NCI-H2081 treated with DMSO at 0.1 percent for 48 hours (cell line): ENCODE measurements at regions not wholly inside any gene's neighbourhood (a gene's known extent, or its start where the extent isn't known, plus 50 kb on each side); places are given as distances from the start of the nearest gene placed in this dataset.
"Not testable (repeated sequence)": the region's sequence is repeated elsewhere in the genome, so short reads cannot be mapped to it uniquely, and the experiment has no call there.

ENCODE experiments used
- DNase-seq: peaks from one replicate; lab custom pipeline; 2025; lab: John Stamatoyannopoulos, UW

- not testable (repeated sequence) for DNase-seq
These were observed 63.1 kb downstream of the TRIM43 start for GRCh38 chr2:95654897-95655296.

- DNase-seq, result not testable (repeated sequence)
These were observed 64.8 kb downstream of the TRIM43 start for GRCh38 chr2:95656553-95656952.

- not testable (repeated sequence) for DNase-seq
These were observed 66.1 kb downstream of the TRIM43 start for GRCh38 chr2:95657937-95658336.

GRCh38 chr2:95660766-95661562 lies 69.2 kb downstream of the TRIM43 start:
- not testable (repeated sequence) for DNase-seq

- not testable (repeated sequence) for DNase-seq
These were observed 72.0 kb downstream of the TRIM43 start for GRCh38 chr2:95663471-95664441.

- not testable (repeated sequence) for DNase-seq
These were observed 74.8 kb downstream of the TRIM43 start for GRCh38 chr2:95666636-95667035.

GRCh38 chr2:95667480-95667879 lies 75.7 kb downstream of the TRIM43 start:
- DNase-seq, result no peak

GRCh38 chr2:95668934-95669333 lies 77.1 kb downstream of the TRIM43 start:
- not testable (repeated sequence) for DNase-seq

GRCh38 chr2:95669441-95669991 lies 77.7 kb downstream of the TRIM43 start:
- DNase-seq, result no peak

GRCh38 chr2:95670167-95670566 lies 78.4 kb downstream of the TRIM43 start:
- DNase-seq, result no peak

- no peak for DNase-seq
These were observed 78.9 kb downstream of the TRIM43 start for GRCh38 chr2:95670686-95671085.

GRCh38 chr2:95671171-95671570 lies 79.4 kb downstream of the TRIM43 start:
- not testable (repeated sequence) for DNase-seq

- DNase-seq, result not testable (repeated sequence)
These were observed 80.2 kb downstream of the TRIM43 start for GRCh38 chr2:95671992-95672391.

GRCh38 chr2:95672500-95672899 lies 80.7 kb downstream of the TRIM43 start:
- not testable (repeated sequence) for DNase-seq

GRCh38 chr2:95674186-95674585 lies 82.4 kb downstream of the TRIM43 start:
- no peak for DNase-seq

GRCh38 chr2:95676573-95676972 lies 84.8 kb downstream of the TRIM43 start:
- not testable (repeated sequence) for DNase-seq

GRCh38 chr2:95677346-95677745 lies 85.5 kb downstream of the TRIM43 start:
- no peak for DNase-seq

GRCh38 chr2:95677833-95678232 lies 86.0 kb downstream of the TRIM43 start:
- not testable (repeated sequence) for DNase-seq

- DNase-seq, result not testable (repeated sequence)
These were observed 89.4 kb downstream of the TRIM43 start for GRCh38 chr2:95681158-95681557.

GRCh38 chr2:95681589-95682081 lies 89.8 kb downstream of the TRIM43 start:
- DNase-seq, result not testable (repeated sequence)

GRCh38 chr2:95682889-95683517 lies 91.2 kb downstream of the TRIM43 start:
- DNase-seq, result not testable (repeated sequence)

GRCh38 chr2:95685513-95685912 lies 93.7 kb downstream of the TRIM43 start:
- no peak for DNase-seq
